PC-9 (cell line): ENCODE measurements at regions not wholly inside any gene's neighbourhood (a gene's known extent, or its start where the extent isn't known, plus 50 kb on each side); places are given as distances from the start of the nearest gene placed in this dataset.

Experiments
- CTCF ChIP-seq: fragments of 200-600 bp; sonication (generic); conservative IDR thresholded peaks from 2 replicates; pipeline ENCODE4 v1.6.1; 2017; ENCODE audit warnings: mixed run types, antibody characterized with exemption, mild to moderate bottlenecking, moderate library complexity
- EZH2 ChIP-seq: fragments of 200-600 bp; sonication (generic); IDR thresholded peaks from 2 replicates; pipeline ENCODE4 v1.8.0; 2017; ENCODE audit warnings: antibody characterized with exemption, low read depth

DNA sequence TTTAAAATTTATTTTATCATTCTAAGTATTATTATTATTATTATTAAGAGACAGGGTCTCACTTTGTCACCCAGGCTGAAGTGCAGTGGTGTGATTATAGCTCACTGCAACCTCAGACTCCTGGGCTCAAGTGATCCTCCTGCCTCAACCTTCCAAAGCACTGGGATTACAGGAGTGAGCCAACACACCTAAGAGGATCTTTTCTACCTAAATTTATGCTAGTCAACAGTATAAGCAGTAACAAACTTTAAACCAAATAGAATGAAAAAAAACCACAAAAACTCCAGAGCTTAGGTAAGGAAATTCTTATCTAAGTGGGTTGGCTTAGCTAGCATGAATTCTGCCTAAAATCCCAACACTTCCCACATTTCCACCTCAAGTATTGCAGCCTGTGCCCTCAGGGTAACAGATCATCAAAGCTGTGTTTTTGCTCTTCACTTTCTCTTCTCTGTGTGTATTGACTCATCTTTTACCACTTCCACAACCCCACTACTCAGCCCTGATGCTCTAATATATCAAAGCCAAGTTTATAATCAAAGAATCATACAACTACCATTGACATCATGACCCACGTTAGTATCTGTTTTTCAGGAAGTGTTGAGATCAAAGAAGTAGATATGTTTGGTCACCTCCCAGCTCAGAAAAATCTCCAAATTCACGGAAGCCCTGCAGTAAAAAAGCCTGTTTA lies 93.7 kb upstream of the SPON1 start:
- TF ChIP-seq CTCF: no peak
- no peak for TF ChIP-seq EZH2
